ENCODE measurements at regions not wholly inside any gene's neighbourhood (a gene's known extent, or its start where the extent isn't known, plus 50 kb on each side); places are given as distances from the start of the nearest gene placed in this dataset.

DNA sequence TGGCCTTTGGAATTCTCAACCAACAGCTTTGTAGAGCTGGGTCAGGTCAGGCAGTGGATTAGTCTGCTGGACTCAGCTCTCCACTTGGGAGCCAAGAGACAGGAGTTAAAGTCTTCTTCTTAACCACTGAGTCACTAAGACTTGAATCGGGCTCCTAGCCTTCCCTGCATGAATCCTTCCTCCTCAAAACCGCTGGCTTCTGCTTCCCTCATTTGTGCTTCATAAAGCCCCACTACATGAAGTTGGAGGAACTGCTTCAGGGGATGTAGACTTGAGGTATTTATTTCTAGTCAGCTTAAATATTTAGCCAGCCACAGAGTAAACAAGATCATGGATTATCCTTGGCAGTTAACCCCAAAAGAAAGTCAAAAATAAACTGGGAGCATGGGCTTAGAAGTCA, 536.3 kb upstream of the TNP1 start:
- no peak for FAIRE-seq

DNA sequence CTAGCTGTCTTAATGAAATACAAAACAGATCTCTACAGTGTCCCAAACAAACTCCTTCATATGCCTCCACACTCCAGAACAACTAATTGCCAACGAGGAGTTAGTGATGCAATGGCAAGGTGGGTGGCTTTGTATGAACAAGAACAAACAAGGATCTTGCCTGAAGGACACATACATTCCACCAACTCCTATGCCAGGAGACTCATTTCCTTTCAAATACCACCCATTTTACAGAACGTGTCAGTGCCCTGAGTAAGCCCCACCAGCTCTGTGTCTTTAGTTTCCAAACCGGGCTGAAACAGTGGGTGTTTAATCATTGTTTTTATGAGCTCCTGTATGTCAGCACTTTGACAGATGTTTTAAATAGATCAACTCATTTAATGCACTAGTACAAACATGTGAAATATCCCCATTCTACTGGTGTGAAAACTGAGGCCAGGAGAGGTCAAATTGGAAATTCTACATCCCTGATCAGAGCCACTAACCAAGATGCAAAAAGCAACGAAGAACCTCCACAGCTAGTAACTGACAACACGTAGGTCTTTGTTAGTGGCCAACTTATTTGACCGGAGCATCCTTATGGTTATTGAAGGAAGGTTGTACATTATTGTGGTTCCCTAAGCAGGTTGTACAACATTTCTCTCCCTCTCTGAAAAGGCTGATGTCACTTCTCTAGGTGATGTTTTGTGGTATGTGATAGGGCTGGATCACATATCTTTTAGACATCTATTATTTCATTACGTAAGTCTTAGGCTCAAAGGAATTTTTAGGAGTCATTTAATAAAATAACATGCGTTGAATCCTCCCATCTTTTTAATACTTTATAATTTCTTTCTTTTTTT, 534.9 kb upstream of the TNP1 start:
- H3K4me3 ChIP-seq (ENCODE audit: control insufficient read depth in 2 of 3, extremely low read depth in 1 of 3, insufficient read depth in 2 of 3, low read depth in 1 of 3, low read length in 3 of 3), result peak overlapping the region in 2 of 3 experiments; percentile 34 to 39
- peaks cover 14% of the 10 kb centered on the region for H3K4me1 ChIP-seq (ENCODE audit: control insufficient read depth, extremely low read depth, insufficient read depth, low read length)
- no peaks in the 10 kb centered on the region for H3K36me3 ChIP-seq (ENCODE audit: control insufficient read depth in 2 of 2, extremely low read depth in 1 of 2, insufficient read depth in 2 of 2, low read length in 2 of 2)
- no peaks in the 10 kb centered on the region for H3K79me2 ChIP-seq (ENCODE audit: control insufficient read depth, insufficient read depth, low read length)
- peaks cover 3% of the 10 kb centered on the region for H3K9me3 ChIP-seq (ENCODE audit: control insufficient read depth, low read depth, low read length)
- H3K9ac ChIP-seq (ENCODE audit: control insufficient read depth, extremely low read depth, insufficient read depth, low read length), result peak overlapping the region; percentile 49
- dilution Hi-C loops (cut with MboI; ENCODE audit: extremely low pct_ligation_motif_present, low sequenced_read_pairs), result no loop called here
- H2AFZ ChIP-seq (ENCODE audit: control insufficient read depth, low read length), result peak overlapping the region; percentile 27
- DNase-seq (ENCODE audit: low read depth, low spot score), result peak; percentile 92
- H3K9me1 ChIP-seq (ENCODE audit: control insufficient read depth, extremely low read depth, insufficient read depth, low read length), result no peaks in the 10 kb centered on the region
- FAIRE-seq, result peak; percentile 90
- peak overlapping the region; percentile 73 for H3K4me2 ChIP-seq (ENCODE audit: control insufficient read depth, extremely low read depth, insufficient read depth, low read depth, low read length)
- H3K27ac ChIP-seq (ENCODE audit: control insufficient read depth, insufficient read depth, low read length), result peak overlapping the region; percentile 88
- H4K20me1 ChIP-seq (ENCODE audit: control insufficient read depth, extremely low read depth, insufficient read depth, low read length), result no peaks in the 10 kb centered on the region
- TF ChIP-seq, protein P1, sequence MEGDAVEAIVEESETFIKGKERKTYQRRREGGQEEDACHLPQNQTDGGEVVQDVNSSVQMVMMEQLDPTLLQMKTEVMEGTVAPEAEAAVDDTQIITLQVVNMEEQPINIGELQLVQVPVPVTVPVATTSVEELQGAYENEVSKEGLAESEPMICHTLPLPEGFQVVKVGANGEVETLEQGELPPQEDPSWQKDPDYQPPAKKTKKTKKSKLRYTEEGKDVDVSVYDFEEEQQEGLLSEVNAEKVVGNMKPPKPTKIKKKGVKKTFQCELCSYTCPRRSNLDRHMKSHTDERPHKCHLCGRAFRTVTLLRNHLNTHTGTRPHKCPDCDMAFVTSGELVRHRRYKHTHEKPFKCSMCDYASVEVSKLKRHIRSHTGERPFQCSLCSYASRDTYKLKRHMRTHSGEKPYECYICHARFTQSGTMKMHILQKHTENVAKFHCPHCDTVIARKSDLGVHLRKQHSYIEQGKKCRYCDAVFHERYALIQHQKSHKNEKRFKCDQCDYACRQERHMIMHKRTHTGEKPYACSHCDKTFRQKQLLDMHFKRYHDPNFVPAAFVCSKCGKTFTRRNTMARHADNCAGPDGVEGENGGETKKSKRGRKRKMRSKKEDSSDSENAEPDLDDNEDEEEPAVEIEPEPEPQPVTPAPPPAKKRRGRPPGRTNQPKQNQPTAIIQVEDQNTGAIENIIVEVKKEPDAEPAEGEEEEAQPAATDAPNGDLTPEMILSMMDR (optimal IDR thresholded peaks at IDR 0.05 in 1 of 3, IDR thresholded peaks at IDR 0.05 in 1 of 3, conservative IDR thresholded peaks at IDR 0.05 in 1 of 3; ENCODE audit: extremely low read depth in 1 of 3, insufficient read depth in 2 of 3, low read length in 3 of 3), result no peak
- no peak for TF ChIP-seq EZH2 (IDR thresholded peaks at IDR 0.05; ENCODE audit: low read length)
- H3K27me3 ChIP-seq (ENCODE audit: control insufficient read depth, extremely low read depth, insufficient read depth, low read length), result no peaks in the 10 kb centered on the region

More for the DNA sequence above, 536.3 kb upstream of the TNP1 start:
- no peaks in the 10 kb centered on the region for H3K36me3 ChIP-seq (ENCODE audit: control insufficient read depth in 2 of 2, extremely low read depth in 1 of 2, insufficient read depth in 2 of 2, low read length in 2 of 2)
- H3K79me2 ChIP-seq (ENCODE audit: control insufficient read depth, insufficient read depth, low read length), result no peaks in the 10 kb centered on the region
- no peak for TF ChIP-seq EZH2 (IDR thresholded peaks at IDR 0.05; ENCODE audit: low read length)
- TF ChIP-seq, protein P1 (optimal IDR thresholded peaks at IDR 0.05 in 1 of 3, IDR thresholded peaks at IDR 0.05 in 1 of 3, conservative IDR thresholded peaks at IDR 0.05 in 1 of 3; ENCODE audit: extremely low read depth in 1 of 3, insufficient read depth in 2 of 3, low read length in 3 of 3), result no peak
- H3K4me2 ChIP-seq (ENCODE audit: control insufficient read depth, extremely low read depth, insufficient read depth, low read depth, low read length), result no peak overlapping the region
- no peak overlapping the region for H3K27ac ChIP-seq (ENCODE audit: control insufficient read depth, insufficient read depth, low read length)
- no peak overlapping the region for H2AFZ ChIP-seq (ENCODE audit: control insufficient read depth, low read length)
- H3K9me1 ChIP-seq (ENCODE audit: control insufficient read depth, extremely low read depth, insufficient read depth, low read length), result no peaks in the 10 kb centered on the region
- H3K9ac ChIP-seq (ENCODE audit: control insufficient read depth, extremely low read depth, insufficient read depth, low read length), result no peak overlapping the region
- no peaks in the 10 kb centered on the region for H4K20me1 ChIP-seq (ENCODE audit: control insufficient read depth, extremely low read depth, insufficient read depth, low read length)
- H3K27me3 ChIP-seq (ENCODE audit: control insufficient read depth, extremely low read depth, insufficient read depth, low read length), result no peaks in the 10 kb centered on the region
- no peak overlapping the region for H3K4me3 ChIP-seq (ENCODE audit: control insufficient read depth in 2 of 3, extremely low read depth in 1 of 3, insufficient read depth in 2 of 3, low read depth in 1 of 3, low read length in 3 of 3)
- dilution Hi-C loops (cut with MboI; ENCODE audit: extremely low pct_ligation_motif_present, low sequenced_read_pairs), result no loop called here
- peaks cover 14% of the 10 kb centered on the region for H3K4me1 ChIP-seq (ENCODE audit: control insufficient read depth, extremely low read depth, insufficient read depth, low read length)
- H3K9me3 ChIP-seq (ENCODE audit: control insufficient read depth, low read depth, low read length), result no peaks in the 10 kb centered on the region
- no peak for DNase-seq (ENCODE audit: low read depth, low spot score)

Data from keratinocyte (primary cell).